ENCODE measurements at regions not wholly inside any gene's neighbourhood (a gene's known extent, or its start where the extent isn't known, plus 50 kb on each side); places are given as distances from the start of the nearest gene placed in this dataset.

DNA sequence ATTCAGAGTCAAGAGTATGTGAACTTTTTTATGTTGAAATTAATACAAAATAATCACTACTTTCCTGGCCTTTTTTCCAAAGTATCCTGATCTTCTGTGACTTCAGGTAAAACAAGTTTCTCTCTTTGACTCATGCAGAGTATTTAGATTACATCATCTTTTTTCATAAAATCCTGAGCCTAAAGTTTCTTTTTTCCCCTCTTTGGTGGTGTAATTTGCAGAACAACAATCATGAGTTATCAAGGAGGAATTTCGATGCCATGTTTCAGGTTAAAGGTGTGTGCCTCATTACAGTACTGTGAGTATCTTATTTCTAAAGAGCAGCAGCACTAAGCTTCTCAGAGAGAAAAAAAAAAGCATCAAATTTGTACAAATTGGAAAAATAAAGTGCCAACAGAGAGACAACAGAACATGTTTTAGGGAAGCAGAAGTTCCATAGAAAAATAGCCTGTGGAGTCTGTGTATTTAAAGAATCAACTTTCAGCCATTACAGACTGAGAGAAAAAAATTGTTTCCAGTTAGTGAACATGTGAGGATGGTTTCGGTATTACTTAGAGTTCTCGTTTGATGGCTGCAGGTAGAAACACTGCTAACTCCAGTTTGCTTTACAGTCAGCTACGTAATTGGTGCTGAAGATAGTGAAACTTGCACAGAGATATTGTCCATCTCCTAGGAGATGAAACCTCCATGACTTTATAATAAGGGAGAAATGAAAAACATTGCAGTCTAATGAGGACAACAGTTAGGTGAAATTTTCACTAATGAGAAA, 78.1 kb upstream of the PCDH9 start:
- DNase-seq = no peak

DNA sequence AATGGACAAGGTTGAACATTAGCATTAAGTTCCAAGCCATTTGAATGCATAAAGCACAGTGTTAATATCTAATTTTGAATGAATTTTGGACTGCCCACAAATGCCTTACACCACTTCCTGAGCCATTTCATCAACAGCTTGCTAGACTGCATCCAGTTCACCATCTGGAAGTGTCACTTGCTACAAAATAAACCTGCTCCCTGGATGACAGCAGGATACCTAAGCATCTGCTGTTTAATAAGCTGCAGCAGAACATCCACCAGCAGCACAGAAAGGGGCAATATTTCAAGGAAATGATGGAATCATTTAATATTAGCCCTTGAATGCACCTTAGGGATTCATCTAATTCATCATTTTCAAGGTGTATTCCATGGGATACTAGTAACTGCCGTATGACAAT, 76.6 kb upstream of the PCDH9 start:
- DNase-seq = no peak

- no peak for DNase-seq
Measured at GRCh38 chr13:67303661-67304333, 73.7 kb upstream of the PCDH9 start.

GRCh38 chr13:67299751-67300150, 69.6 kb upstream of the PCDH9 start:
- DNase-seq = no peak

GRCh38 chr13:67299072-67299635, 69.0 kb upstream of the PCDH9 start:
- no peak for DNase-seq

DNA sequence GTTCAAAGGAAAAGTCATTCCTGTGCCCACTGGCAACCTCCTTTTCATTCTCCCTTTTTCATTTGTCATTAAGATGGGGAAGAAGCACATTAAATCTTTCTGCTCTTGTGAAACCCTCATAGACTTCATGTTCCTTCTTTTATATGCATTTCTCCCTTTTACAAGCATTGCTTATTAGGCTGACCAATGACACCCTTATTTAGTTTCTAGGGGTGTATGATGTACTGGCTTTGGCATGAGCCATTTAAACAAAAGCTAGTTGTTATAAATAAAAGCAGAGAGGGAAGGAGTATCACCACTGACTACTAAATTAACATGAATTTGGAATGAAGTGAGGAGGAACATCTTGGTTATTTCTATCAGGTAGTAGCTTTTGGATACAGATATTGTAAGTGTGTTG, 68.2 kb upstream of the PCDH9 start:
- no peak for DNase-seq

DNA sequence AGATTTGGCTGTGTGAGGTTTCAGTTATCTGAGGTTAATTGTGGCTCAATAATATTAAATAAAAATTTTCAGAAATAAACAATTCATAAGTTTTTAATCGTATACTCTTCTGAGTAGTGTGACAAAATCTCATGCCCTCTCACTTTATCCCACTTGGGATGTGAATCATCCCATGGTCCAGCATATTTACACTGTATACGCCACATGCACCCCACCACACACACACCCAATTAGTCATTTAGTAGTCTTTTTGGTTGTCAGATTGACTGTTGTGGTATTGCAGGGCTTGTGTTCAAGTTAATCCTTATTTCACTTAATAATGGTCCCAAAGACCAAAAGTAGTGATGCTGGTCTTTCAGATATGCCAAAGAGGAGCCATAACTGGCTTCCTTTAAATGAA, 66.4 kb upstream of the PCDH9 start:
- DNase-seq = no peak

DNA sequence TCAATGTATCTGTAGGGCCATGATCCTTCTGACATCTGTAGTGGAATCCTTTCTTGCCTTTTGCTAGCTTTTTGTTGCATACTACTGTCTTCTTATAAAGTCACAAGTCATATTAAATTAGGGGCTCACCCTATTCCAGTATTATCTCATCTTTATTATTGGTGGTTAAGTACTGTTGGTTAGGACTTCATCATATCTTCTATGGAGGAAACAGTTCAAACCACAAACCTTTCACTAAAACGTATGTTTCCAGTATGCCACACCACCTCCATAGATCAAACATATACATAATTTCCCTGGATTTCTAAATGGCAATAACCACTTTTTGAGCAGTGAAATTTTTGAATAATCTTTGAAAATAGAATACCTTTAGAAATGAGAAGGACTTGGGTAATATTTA, 62.8 kb upstream of the PCDH9 start:
- DNase-seq = no peak

DNA sequence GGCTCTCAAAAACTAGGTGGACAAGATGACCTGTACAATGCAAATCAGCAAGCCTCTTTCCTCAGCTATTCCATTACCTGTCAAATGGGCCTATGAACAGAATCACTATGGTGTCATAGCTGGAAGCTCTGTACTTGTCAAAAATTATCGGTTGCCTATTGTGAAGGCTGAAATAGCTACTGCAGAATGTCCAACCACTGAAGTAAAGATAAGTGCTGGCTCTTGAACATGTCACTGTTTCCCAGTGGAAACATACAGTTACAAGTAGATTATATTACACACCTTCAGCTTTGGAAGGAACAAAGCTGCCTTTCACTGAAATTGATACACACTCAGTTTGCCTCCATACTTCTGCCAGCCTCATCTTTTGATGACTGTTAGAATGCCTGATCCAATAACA, 55.5 kb upstream of the PCDH9 start:
- DNase-seq = no peak

DNA sequence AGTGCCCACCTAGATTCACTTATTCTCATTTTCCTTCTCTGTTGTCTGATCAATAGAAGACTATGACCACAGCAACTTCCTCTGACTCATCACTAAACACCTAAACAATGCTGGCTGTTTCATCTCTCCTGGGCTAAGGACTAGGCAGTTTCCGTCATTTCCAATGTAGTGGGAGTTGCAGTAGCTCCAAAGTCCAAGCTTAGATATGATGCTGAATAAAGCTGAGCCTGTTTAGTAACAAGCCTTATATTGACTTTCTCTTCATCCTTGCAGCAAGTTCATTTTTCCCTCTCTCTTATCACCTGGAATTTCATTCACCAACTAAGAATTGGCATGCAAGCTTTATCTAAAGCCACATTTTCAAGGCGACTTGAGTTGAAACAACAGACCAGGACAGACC, 53.5 kb upstream of the PCDH9 start:
- no peak for DNase-seq

DNA sequence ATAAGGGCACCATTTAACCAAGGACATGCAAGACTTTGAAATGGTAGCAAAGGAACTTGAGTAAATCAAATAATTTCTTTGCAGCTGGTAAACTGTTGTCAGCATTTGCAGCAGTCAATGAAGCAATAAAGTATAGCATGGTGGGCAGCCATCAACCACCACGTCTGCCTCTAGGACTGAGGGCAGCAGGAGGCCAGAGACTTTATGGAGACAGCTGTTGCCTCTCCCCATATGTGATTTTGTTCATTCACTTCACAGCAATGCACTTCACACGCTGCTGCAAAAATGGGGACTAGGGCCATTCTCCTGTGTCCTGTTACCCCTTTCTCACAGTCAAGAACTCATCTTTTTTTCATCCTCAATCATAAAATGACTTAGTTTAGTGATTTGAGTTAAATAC, 51.3 kb upstream of the PCDH9 start:
- DNase-seq = no peak
